Body of pancreas (tissue), 4 donors: ENCODE measurements at regions not wholly inside any gene's neighbourhood (a gene's known extent, or its start where the extent isn't known, plus 50 kb on each side); places are given as distances from the start of the nearest gene placed in this dataset.

ENCODE experiments used
- POLR2A ChIP-seq, 3 donors: fragments of 450-650 bp; IDR thresholded peaks; one replicate each; pipeline ENCODE4 v1.6.1; 2016; ENCODE audit warnings: antibody characterized with exemption in 3 of 3, mild to moderate bottlenecking in 2 of 3
- TF ChIP-seq, protein P1 (sequence below), 7 experiments: fragments of 450-650 bp in 4 of 7; fragments of 200-600 bp in 3 of 7; sonication (generic) in 3 of 7; IDR thresholded peaks; one replicate each; pipeline ENCODE4 v1.5.1; 2016 to 2019; ENCODE audit warnings: antibody characterized with exemption in 7 of 7

DNA sequence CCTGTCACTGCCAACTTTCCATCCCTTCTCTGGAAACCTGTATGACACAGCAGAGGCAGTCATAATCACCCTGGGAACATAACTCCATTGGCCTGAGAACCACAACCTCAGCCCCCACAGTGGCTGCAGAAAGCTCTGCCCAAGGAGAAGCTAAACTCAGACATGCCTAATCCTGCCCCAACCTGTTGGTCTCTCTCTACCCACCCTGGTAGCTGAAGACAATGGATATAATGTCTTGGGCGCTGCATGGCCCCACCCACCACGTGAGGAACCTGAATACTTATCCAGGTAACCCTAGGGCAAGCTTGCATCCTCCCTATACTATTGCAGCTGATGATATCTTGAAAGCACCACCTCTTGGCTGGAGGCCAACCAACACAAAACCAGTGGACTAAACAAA lies 225.2 kb downstream of the TEX13C start:
- TF ChIP-seq, protein P1, sequence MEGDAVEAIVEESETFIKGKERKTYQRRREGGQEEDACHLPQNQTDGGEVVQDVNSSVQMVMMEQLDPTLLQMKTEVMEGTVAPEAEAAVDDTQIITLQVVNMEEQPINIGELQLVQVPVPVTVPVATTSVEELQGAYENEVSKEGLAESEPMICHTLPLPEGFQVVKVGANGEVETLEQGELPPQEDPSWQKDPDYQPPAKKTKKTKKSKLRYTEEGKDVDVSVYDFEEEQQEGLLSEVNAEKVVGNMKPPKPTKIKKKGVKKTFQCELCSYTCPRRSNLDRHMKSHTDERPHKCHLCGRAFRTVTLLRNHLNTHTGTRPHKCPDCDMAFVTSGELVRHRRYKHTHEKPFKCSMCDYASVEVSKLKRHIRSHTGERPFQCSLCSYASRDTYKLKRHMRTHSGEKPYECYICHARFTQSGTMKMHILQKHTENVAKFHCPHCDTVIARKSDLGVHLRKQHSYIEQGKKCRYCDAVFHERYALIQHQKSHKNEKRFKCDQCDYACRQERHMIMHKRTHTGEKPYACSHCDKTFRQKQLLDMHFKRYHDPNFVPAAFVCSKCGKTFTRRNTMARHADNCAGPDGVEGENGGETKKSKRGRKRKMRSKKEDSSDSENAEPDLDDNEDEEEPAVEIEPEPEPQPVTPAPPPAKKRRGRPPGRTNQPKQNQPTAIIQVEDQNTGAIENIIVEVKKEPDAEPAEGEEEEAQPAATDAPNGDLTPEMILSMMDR (IDR thresholded peaks at IDR 0.05), result no peak
- no peak for TF ChIP-seq POLR2A (IDR thresholded peaks at IDR 0.05)
